Esophagus squamous epithelium (tissue), 4 donors: ENCODE measurements at regions not wholly inside any gene's neighbourhood (a gene's known extent, or its start where the extent isn't known, plus 50 kb on each side); places are given as distances from the start of the nearest gene placed in this dataset.
"Not testable (repeated sequence)": the region's sequence is repeated elsewhere in the genome, so short reads cannot be mapped to it uniquely, and the experiment has no call there.

Experiments
- CTCF ChIP-seq, 6 experiments: fragments of 450-650 bp in 4 of 6; fragments of 200-600 bp in 2 of 6; sonication (generic) in 2 of 6; IDR thresholded peaks; one replicate each; pipeline ENCODE4 v1.5.1; 2016 to 2019; ENCODE audit warnings: antibody characterized with exemption in 6 of 6, mild to moderate bottlenecking in 4 of 6, moderate library complexity in 4 of 6
- POLR2A ChIP-seq, 4 donors: fragments of 450-650 bp; IDR thresholded peaks; one replicate each; pipeline ENCODE4 v1.6.1; 2017; ENCODE audit warnings: antibody characterized with exemption in 4 of 4, mild to moderate bottlenecking in 4 of 4, moderate library complexity in 3 of 4

- not testable (repeated sequence) for TF ChIP-seq POLR2A, CTCF (IDR thresholded peaks at IDR 0.05)
Observed at GRCh38 chr15:66980326-66980725, 85.1 kb upstream of the SMAD3 start.
